ENCODE measurements at regions not wholly inside any gene's neighbourhood (a gene's known extent, or its start where the extent isn't known, plus 50 kb on each side); places are given as distances from the start of the nearest gene placed in this dataset.

DNA sequence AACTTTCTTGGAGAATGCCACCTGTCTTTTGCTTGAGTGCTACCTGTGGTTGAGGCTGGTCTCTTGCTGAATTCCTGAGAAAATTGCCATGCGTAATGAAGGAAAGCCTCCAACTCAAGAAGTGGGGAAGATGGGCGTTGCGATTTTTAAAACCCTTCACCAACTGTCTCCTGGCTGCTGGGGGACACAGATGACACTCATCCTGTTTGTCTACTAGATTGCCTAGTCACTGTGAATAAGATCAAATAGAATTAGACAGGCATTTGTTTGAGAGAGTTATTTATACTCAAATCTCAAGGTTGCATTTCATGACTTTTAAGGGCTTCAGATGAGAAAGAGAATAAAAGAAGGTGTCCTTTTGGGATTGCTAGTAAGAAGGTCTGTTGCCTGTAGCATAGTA is 84.3 kb upstream of the MTPN start:
- H3K36me3 ChIP-seq: no peaks in the 10 kb centered on the region
- no peak overlapping the region for H3K27ac ChIP-seq
- no peak for TF ChIP-seq POLR2A (IDR thresholded peaks at IDR 0.05)
- TF ChIP-seq, protein P1, sequence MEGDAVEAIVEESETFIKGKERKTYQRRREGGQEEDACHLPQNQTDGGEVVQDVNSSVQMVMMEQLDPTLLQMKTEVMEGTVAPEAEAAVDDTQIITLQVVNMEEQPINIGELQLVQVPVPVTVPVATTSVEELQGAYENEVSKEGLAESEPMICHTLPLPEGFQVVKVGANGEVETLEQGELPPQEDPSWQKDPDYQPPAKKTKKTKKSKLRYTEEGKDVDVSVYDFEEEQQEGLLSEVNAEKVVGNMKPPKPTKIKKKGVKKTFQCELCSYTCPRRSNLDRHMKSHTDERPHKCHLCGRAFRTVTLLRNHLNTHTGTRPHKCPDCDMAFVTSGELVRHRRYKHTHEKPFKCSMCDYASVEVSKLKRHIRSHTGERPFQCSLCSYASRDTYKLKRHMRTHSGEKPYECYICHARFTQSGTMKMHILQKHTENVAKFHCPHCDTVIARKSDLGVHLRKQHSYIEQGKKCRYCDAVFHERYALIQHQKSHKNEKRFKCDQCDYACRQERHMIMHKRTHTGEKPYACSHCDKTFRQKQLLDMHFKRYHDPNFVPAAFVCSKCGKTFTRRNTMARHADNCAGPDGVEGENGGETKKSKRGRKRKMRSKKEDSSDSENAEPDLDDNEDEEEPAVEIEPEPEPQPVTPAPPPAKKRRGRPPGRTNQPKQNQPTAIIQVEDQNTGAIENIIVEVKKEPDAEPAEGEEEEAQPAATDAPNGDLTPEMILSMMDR (IDR thresholded peaks at IDR 0.05): no peak
- no peak overlapping the region for H3K4me3 ChIP-seq
- WGBS, 2 donors: 83 to 87% methylated on average over 3 of the region's 3 CpGs
- DNase-seq: no peak
- H3K27me3 ChIP-seq: no peaks in the 10 kb centered on the region
- no peaks in the 10 kb centered on the region for H3K9me3 ChIP-seq
- no peaks in the 10 kb centered on the region for H3K4me1 ChIP-seq
- intact Hi-C loops (cut with DNase I): no loop called here

DNA sequence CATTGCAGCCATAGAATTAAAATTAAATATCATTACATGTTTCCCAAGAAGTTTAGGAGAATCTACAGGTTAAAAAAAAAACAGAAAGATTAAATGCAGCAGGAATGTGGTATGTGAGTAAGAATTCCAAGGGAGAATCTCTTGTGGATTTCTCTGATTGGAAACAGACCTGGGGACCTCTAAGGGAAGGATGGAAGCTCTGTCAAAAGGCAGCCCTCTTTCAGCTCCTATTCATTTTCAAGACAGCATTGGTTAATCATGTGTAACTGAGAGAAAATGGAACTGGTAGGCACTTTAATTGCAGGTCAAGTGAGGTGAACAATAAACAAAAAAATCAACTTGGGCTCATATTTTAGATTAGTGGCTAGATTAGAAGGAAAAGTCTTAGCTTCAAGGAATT is 81.4 kb upstream of the MTPN start:
- intact Hi-C loops (cut with DNase I): no loop called here
- no peaks in the 10 kb centered on the region for H3K36me3 ChIP-seq
- no peak for DNase-seq
- no peaks in the 10 kb centered on the region for H3K27me3 ChIP-seq
- no peaks in the 10 kb centered on the region for H3K4me1 ChIP-seq
- TF ChIP-seq, protein P1 (IDR thresholded peaks at IDR 0.05): no peak
- no peak for TF ChIP-seq POLR2A (IDR thresholded peaks at IDR 0.05)
- H3K4me3 ChIP-seq: no peak overlapping the region
- no peaks in the 10 kb centered on the region for H3K9me3 ChIP-seq
- no peak overlapping the region for H3K27ac ChIP-seq

DNA sequence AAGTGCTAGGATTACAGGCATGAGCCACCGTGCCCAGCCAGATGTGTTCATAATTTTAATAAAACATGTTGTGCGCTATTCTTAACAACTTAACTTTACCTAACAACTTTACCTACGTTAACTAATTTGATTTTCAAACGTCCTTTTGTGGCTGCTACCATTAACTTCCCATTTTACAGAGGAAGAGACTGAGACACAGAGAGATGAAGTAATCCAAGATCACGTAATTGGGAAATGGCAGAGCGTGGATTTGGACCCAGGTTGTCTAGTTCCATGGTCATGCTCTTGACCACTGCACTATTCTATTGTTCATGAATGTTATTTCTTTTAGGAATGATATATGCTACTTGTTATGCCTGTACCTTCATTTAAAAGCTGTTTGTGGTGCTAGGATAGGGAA is 80.3 kb upstream of the MTPN start:
- no peak for DNase-seq
- Histone ChIP-seq H3K27ac (no peak overlapping the region), H3K9me3 (no peaks in the 10 kb centered on the region), H3K36me3 (no peaks in the 10 kb centered on the region), H3K27me3 (no peaks in the 10 kb centered on the region), H3K4me1 (no peaks in the 10 kb centered on the region), H3K4me3 (no peak overlapping the region)
- intact Hi-C loops (cut with DNase I): no loop called here
- 58 to 75% methylated on average over 6 of the region's 6 CpGs for WGBS, 2 donors
- TF ChIP-seq, protein P1 (IDR thresholded peaks at IDR 0.05): no peak
- no peak for TF ChIP-seq POLR2A (IDR thresholded peaks at IDR 0.05)

DNA sequence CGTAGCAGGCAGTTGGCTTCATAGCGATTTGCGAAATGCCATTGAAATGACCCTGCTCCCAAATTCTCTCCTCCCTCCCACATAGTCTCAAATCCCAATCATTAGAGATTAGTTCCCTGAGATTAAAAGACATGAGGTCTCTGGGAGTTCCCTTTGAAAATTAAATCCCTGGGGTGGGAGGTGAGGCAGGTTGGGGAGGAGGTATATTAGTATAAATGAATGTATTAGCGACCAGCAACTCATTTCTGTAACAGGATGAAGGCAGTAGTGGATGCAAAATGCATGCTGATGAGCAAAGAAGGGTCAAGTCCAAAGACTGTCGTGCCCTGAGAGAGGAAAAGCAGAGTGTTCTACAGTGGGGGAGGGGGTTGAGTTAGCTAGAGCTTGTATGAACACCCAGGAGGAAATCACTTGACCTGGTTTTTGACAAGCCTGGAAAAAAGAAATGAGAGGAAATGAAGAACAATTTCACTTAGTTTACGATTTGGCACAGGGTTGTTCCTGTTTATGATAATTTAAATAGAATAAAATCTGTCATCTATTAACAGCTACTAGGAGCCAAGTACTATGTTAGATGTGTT is 79.6 kb upstream of the MTPN start:
- Histone ChIP-seq H3K4me3 (no peak overlapping the region), H3K36me3 (no peaks in the 10 kb centered on the region), H3K27ac (no peak overlapping the region), H3K4me1 (no peaks in the 10 kb centered on the region), H3K27me3 (no peaks in the 10 kb centered on the region), H3K9me3 (no peaks in the 10 kb centered on the region)
- no peak for DNase-seq
- 62 to 66% methylated on average over 6 of the region's 6 CpGs for WGBS, 2 donors
- no peak for TF ChIP-seq POLR2A (IDR thresholded peaks at IDR 0.05)
- TF ChIP-seq, protein P1 (IDR thresholded peaks at IDR 0.05): no peak
- intact Hi-C loops (cut with DNase I): no loop called here

DNA sequence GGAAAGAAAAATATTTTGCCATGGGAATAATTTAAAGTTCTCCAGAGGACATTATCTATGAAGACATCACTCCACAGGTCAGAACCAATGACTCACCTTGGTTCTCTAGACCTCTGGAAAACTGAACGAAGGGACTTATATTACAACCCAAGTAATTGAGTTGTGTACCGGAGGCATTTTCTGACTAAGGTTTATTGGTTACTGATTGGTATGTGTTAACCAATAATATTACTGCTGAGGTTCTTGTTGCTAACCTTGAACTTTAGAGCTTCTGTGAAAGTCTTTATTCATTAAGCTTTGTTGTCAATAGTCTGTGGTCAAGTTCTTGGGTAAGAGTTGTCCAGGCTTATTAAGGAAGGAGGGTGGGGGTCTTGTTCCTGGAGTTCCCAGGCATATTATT is 78.1 kb upstream of the MTPN start:
- TF ChIP-seq POLR2A (IDR thresholded peaks at IDR 0.05): no peak
- TF ChIP-seq, protein P1 (IDR thresholded peaks at IDR 0.05): no peak
- no peak for DNase-seq
- Histone ChIP-seq H3K27ac (no peak overlapping the region), H3K4me3 (no peak overlapping the region), H3K27me3 (no peaks in the 10 kb centered on the region), H3K36me3 (no peaks in the 10 kb centered on the region), H3K9me3 (no peaks in the 10 kb centered on the region), H3K4me1 (peaks cover 0 to 4% (median 0%) of the 10 kb centered on the region in 3 donors)
- 78 to 96% methylated on average over 2 of the region's 2 CpGs for WGBS, 2 donors
- intact Hi-C loops (cut with DNase I): no loop called here

Data from esophagus squamous epithelium (tissue), 5 donors.